CD14-positive monocyte (primary cell): ENCODE measurements at regions not wholly inside any gene's neighbourhood (a gene's known extent, or its start where the extent isn't known, plus 50 kb on each side); places are given as distances from the start of the nearest gene placed in this dataset.
A peak's percentile ranks its signal among the peaks of the same experiment; 100 is the strongest.
"Not testable (repeated sequence)": the region's sequence is repeated elsewhere in the genome, so short reads cannot be mapped to it uniquely, and the experiment has no call there.

Source experiments
- DNase-seq, 3 donors: peaks; one replicate each; pipeline ENCODE4 v3.0.0-alpha.2; 2011 to 2022
- H2AFZ ChIP-seq: 2 replicates; pipeline ENCODE4 v1.6.0; 2012; ENCODE audit warnings: mild to moderate bottlenecking, low read depth, low read length, inconsistent platforms; ENCODE audit not compliant: insufficient read depth, poor library complexity, severe bottlenecking
- H3K27ac ChIP-seq, 2 donors: 1 replicate in 1 of 2; 2 replicates in 1 of 2; pipeline ENCODE4 v1.5.1; 2012 to 2013; ENCODE audit warnings: low read length in 2 of 2, control low read depth in 1 of 2, inconsistent platforms in 1 of 2, low read depth in 1 of 2, mild to moderate bottlenecking in 1 of 2
- H3K27me3 ChIP-seq, 2 donors: one replicate each; pipeline versions ENCODE4 v1.6.0 to v1.6.1; 2011 to 2013; ENCODE audit warnings: low read length in 2 of 2; ENCODE audit not compliant: control insufficient read depth in 2 of 2, insufficient read depth in 2 of 2
- H3K36me3 ChIP-seq, 2 donors: replicated peaks in 1 of 2; 1 replicate in 1 of 2; 2 replicates in 1 of 2; pipeline versions ENCODE4 v1.5.1 to v1.6.1; 2012 to 2013; ENCODE audit warnings: low read length in 2 of 2, control low read depth in 1 of 2, inconsistent platforms in 1 of 2, mild to moderate bottlenecking in 1 of 2; ENCODE audit not compliant: insufficient read depth in 2 of 2, control insufficient read depth in 1 of 2
- H3K4me1 ChIP-seq, 2 donors: 1 replicate in 1 of 2; 2 replicates in 1 of 2; pipeline versions ENCODE4 v1.5.1 to v1.6.1; 2012 to 2013; ENCODE audit warnings: low read length in 2 of 2, control low read depth in 1 of 2, inconsistent platforms in 1 of 2, mild to moderate bottlenecking in 1 of 2, moderate library complexity in 1 of 2; ENCODE audit not compliant: insufficient read depth in 2 of 2, control insufficient read depth in 1 of 2
- H3K4me2 ChIP-seq: replicated peaks from 2 replicates; pipeline ENCODE3; 2012; ENCODE audit warnings: low read length, moderate library complexity, mild to moderate bottlenecking; ENCODE audit not compliant: poor library complexity, severe bottlenecking; ENCODE audit errors: extremely low read depth
- H3K4me3 ChIP-seq, 3 experiments: fragments of 200-600 bp in 1 of 3; sonication (generic) in 1 of 3; replicated peaks in 1 of 3; 1 replicate in 2 of 3; 2 replicates in 1 of 3; pipeline ENCODE4 v1.5.1; 2011 to 2013; ENCODE audit warnings: low read length in 3 of 3, mild to moderate bottlenecking in 3 of 3, control low read depth in 2 of 3, low read depth in 2 of 3, inconsistent platforms in 1 of 3, moderate library complexity in 1 of 3
- H3K79me2 ChIP-seq: 2 replicates; pipeline ENCODE4 v1.6.0; 2012; ENCODE audit warnings: mild to moderate bottlenecking, control low read depth, inconsistent platforms, low read length, moderate library complexity; ENCODE audit not compliant: insufficient read depth
- H3K9ac ChIP-seq: 2 replicates; pipeline ENCODE4 v1.6.0; 2017; ENCODE audit warnings: low read length, mild to moderate bottlenecking; ENCODE audit not compliant: insufficient read depth, poor library complexity, severe bottlenecking
- H3K9me3 ChIP-seq, 2 donors: replicated peaks in 1 of 2; 1 replicate in 1 of 2; 2 replicates in 1 of 2; pipeline versions ENCODE4 v1.5.1 to v1.6.1; 2012 to 2013; ENCODE audit warnings: low read length in 2 of 2, control low read depth in 1 of 2; ENCODE audit not compliant: control insufficient read depth in 1 of 2, insufficient read depth in 1 of 2
- H4K20me1 ChIP-seq: 2 replicates; pipeline ENCODE4 v1.6.0; 2012; ENCODE audit warnings: mild to moderate bottlenecking, low read length, control low read depth, moderate library complexity; ENCODE audit not compliant: insufficient read depth
- H3K27ac Mint-ChIP-seq, 7 donors: one replicate each; pipeline ENCODE4 v1.8.0; 2020; ENCODE audit warnings: mild to moderate bottlenecking in 7 of 7, mixed read lengths in 7 of 7, moderate library complexity in 6 of 7, inconsistent platforms in 2 of 7
- H3K27me3 Mint-ChIP-seq, 3 donors: one replicate each; pipeline ENCODE4 v1.8.0; 2021 to 2022; ENCODE audit warnings: low read depth in 3 of 3, mild to moderate bottlenecking in 3 of 3, mixed read lengths in 3 of 3, moderate library complexity in 3 of 3, inconsistent platforms in 1 of 3
- H3K36me3 Mint-ChIP-seq, 2 donors: one replicate each; pipeline ENCODE4 v1.8.0; 2020; ENCODE audit warnings: mixed read lengths in 2 of 2, inconsistent platforms in 1 of 2, mild to moderate bottlenecking in 1 of 2
- H3K4me1 Mint-ChIP-seq: one replicate; pipeline ENCODE4 v1.8.0; 2020; ENCODE audit warnings: mild to moderate bottlenecking, mixed read lengths
- H3K4me3 Mint-ChIP-seq, 2 donors: one replicate each; pipeline ENCODE4 v1.8.0; 2020; ENCODE audit warnings: mild to moderate bottlenecking in 2 of 2, mixed read lengths in 2 of 2, moderate library complexity in 1 of 2
- H3K9me3 Mint-ChIP-seq, 7 donors: one replicate each; pipeline ENCODE4 v1.8.0; 2020 to 2022; ENCODE audit warnings: mixed read lengths in 7 of 7, mild to moderate bottlenecking in 6 of 7, moderate library complexity in 6 of 7, inconsistent platforms in 2 of 7
- WGBS: methylation state at CpG from one replicate; pipeline ENCODE4 v1.1.5; 2013; ENCODE audit warnings: missing lambda C conversion rate; ENCODE audit not compliant: insufficient coverage; 5-methylcytosine and 5-hydroxymethylcytosine counted together
- intact Hi-C, 2 donors: fragments of 100-400 bp; cut with micrococcal nuclease; formaldehyde crosslinking; loops; one replicate each; pipeline versions ENCODE4 v1.15.0 to v1.15.1; 2023
- TF ChIP-seq, protein P1 (sequence below): fragments of 200-600 bp; IDR thresholded peaks from one replicate; pipeline ENCODE4 v1.8.0; 2022; ENCODE audit warnings: antibody characterized with exemption, mild to moderate bottlenecking

GRCh38 chr6:51049983-51050877 lies 231.6 kb downstream of the TFAP2B start:
- peak in 1 of 3 donors; percentile 5 for DNase-seq
- Mint-ChIP-seq H3K36me3 (no peaks in the 10 kb centered on the region), H3K9me3 (peaks cover 0 to 8% (median 4%) of the 10 kb centered on the region in 7 donors), H3K4me1 (peaks cover 11% of the 10 kb centered on the region), H3K27ac (peak overlapping the region in 2 of 7 donors; percentile 58 to 62), H3K4me3 (no peak overlapping the region), H3K27me3 (no peaks in the 10 kb centered on the region)
- no peak overlapping the region for H3K4me3 ChIP-seq
- no CpG with 5 or more reads among the region's 2 CpGs for WGBS
- no peaks in the 10 kb centered on the region for H3K36me3 ChIP-seq
- H3K27me3 ChIP-seq = no peaks in the 10 kb centered on the region
- TF ChIP-seq, protein P1, sequence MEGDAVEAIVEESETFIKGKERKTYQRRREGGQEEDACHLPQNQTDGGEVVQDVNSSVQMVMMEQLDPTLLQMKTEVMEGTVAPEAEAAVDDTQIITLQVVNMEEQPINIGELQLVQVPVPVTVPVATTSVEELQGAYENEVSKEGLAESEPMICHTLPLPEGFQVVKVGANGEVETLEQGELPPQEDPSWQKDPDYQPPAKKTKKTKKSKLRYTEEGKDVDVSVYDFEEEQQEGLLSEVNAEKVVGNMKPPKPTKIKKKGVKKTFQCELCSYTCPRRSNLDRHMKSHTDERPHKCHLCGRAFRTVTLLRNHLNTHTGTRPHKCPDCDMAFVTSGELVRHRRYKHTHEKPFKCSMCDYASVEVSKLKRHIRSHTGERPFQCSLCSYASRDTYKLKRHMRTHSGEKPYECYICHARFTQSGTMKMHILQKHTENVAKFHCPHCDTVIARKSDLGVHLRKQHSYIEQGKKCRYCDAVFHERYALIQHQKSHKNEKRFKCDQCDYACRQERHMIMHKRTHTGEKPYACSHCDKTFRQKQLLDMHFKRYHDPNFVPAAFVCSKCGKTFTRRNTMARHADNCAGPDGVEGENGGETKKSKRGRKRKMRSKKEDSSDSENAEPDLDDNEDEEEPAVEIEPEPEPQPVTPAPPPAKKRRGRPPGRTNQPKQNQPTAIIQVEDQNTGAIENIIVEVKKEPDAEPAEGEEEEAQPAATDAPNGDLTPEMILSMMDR = no peak
- H3K27ac ChIP-seq = no peak overlapping the region
- H3K4me2 ChIP-seq = no peak overlapping the region
- peaks cover 0 to 11% of the 10 kb centered on the region in 2 donors for H3K4me1 ChIP-seq
- intact Hi-C loops = no loop called here
- no peaks in the 10 kb centered on the region for H4K20me1 ChIP-seq
- H3K79me2 ChIP-seq = no peaks in the 10 kb centered on the region
- H3K9ac ChIP-seq = no peak overlapping the region
- H3K9me3 ChIP-seq = no peaks in the 10 kb centered on the region
- no peak overlapping the region for H2AFZ ChIP-seq

- H3K4me3 ChIP-seq, H2AFZ ChIP-seq, H3K27ac Mint-ChIP-seq, H3K79me2 ChIP-seq, intact Hi-C loops, H3K4me3 Mint-ChIP-seq, H3K4me2 ChIP-seq, H3K9me3 ChIP-seq, H3K27ac ChIP-seq, H3K36me3 Mint-ChIP-seq, H3K27me3 ChIP-seq, H3K27me3 Mint-ChIP-seq, H4K20me1 ChIP-seq, H3K9ac ChIP-seq, DNase-seq, H3K36me3 ChIP-seq: not testable (repeated sequence)
- WGBS = no CpG with 5 or more reads among the region's 2 CpGs
- H3K4me1 ChIP-seq = peaks cover 0 to 11% of the 10 kb centered on the region in 2 donors
- H3K4me1 Mint-ChIP-seq = peaks cover 11% of the 10 kb centered on the region
- peaks cover 0 to 11% (median 3%) of the 10 kb centered on the region in 7 donors for H3K9me3 Mint-ChIP-seq
These were observed 234.0 kb downstream of the TFAP2B start for GRCh38 chr6:51052716-51053115.

DNA sequence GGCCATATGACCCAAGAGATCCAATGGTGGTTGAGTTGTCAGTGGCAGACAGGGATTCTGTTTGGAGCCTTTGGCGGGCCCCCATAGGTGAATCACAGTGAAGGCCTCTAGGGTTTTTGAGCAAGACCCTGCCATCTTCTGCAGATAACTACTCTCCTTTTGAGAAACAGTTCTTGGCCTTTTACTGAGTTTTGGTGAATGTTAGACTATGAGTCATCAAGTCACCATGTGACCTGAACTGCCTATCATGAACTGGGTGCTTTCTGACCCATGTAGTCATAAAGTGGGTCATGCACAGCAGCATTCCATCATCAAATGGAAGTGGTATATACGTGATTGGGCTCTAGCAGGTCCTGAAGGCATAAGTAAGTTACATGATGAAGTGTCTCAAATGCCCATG lies 236.6 kb downstream of the TFAP2B start:
- H3K4me1 Mint-ChIP-seq, intact Hi-C loops, H3K27ac ChIP-seq, H3K27me3 ChIP-seq, H3K27ac Mint-ChIP-seq, H3K79me2 ChIP-seq, H3K4me2 ChIP-seq, H3K4me3 ChIP-seq, H3K9ac ChIP-seq, H3K36me3 Mint-ChIP-seq, H3K4me1 ChIP-seq, DNase-seq, H3K9me3 ChIP-seq, H3K36me3 ChIP-seq, H2AFZ ChIP-seq, H3K4me3 Mint-ChIP-seq, H3K27me3 Mint-ChIP-seq, H4K20me1 ChIP-seq: not testable (repeated sequence)
- H3K9me3 Mint-ChIP-seq = peaks cover 0 to 16% (median 6%) of the 10 kb centered on the region in 7 donors
- no CpG with 5 or more reads among the region's 2 CpGs for WGBS
